Myocyte (in vitro differentiated cells): ENCODE measurements at regions not wholly inside any gene's neighbourhood (a gene's known extent, or its start where the extent isn't known, plus 50 kb on each side); places are given as distances from the start of the nearest gene placed in this dataset.
"Not testable (repeated sequence)": the region's sequence is repeated elsewhere in the genome, so short reads cannot be mapped to it uniquely, and the experiment has no call there.

Source experiments
- DNase-seq: peaks from one replicate; pipeline ENCODE4 v3.0.0-alpha.2; 2012; ENCODE audit warnings: low read depth

DNA sequence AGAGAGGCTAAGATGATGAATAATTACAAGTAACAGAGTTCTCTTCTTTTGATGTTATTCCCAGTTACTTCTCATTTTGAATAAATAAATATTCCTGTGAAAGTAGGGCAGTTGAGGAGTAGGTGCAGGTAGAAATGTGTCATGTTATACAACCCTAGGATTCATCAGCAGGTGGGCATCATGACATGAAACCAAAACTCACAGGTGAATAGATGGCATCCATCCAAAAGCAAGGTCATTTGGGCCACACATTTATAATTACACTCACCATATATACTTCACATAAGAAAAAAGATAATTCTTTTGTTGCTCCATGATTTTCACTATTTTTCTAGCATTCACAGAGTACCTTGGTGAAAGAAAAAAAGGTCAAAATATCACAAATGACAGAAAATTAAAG, 273.6 kb downstream of the ZBBX start:
- no peak for DNase-seq

DNA sequence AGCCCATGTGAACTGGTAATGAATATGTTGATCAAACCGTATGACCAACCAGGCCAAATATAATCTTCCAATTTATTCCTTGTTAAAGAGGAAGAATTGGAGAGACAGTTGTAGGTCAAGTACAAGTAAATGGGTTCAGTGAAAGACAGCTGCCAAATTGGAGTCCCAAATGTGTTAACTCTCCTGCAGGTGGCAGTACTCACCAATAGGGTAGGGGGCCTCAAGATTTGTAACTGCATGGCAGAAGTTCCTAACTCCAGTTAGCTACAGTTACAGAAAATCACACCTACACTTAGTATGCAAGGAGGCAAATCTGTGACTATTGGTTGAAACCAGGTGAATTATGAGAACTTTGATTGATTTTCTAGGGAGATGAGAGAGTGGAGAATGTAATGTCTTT, 278.0 kb downstream of the ZBBX start:
- DNase-seq = no peak

DNA sequence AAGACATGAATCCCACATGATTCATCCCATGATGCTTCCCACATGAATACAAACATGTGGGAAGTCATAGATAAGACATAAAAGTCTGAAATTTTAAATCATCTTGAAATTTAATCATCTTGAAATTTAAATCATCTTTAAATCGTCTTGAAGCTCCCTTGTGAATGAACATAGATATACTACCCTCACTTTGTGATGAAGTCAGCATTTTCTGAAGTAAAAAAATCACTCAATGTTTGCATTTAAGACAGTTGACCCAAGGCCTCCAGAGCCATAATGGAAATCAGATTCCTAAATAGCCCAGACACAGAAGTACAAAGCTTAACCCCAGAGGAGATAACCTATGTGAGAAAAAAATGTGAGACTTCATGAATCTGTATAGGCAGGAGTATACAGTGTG, 279.4 kb downstream of the ZBBX start:
- no peak for DNase-seq

DNA sequence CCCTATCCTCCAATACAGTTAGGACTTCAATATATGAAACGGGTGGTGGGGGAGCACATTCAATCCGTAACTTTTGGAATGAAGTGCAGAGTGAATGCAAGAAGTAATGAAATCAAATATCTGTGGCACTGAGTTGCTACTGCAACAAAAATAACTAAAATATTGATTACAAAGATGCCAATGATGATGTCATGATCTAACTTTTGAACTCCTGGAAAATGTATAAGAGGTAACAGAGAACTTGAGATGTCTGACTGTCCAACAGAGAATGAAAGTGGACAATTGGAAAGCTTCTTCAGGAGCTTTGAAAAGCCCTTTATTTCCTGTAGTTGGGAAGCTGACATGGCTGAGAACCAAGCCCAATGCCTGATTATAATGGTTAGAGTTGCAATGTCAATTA, 279.9 kb downstream of the ZBBX start:
- no peak for DNase-seq

DNA sequence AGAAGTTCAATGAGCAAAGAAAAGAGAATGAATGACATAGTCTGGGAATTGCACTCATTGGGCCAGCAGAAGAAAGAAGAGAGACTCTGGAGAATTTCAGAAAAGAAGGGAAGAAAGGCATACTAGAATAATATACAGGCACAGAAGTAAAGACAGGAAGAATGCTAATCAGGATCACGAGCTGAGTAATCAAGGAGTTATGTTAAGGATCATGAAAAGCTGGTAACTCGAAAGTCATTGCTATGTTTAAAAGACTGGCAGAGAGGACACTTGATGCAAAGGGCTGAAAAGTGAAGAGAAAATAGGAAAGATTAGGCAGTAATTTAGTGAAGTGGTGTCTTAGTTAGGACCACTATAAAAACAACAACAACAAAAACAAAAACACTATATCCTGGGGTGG, 284.1 kb downstream of the ZBBX start:
- no peak for DNase-seq

DNA sequence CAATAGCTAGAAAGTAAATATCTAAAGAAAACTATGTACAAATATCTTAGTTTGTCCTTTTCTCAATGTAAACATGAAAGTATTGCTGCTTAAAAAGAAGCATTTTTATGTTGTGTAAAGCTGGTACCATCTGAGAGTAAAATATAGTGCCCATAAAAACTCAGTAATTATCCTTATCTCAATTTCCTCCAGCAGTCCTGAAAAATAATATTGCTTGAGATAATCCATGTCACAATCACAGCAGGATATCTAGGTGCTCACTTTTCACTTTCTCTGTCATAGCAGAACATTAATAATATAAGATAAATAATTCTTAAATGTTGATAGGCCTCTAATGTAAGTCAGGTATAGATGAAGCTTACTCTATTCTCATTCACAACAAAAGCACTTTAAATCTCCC, 285.5 kb downstream of the ZBBX start:
- no peak for DNase-seq

DNA sequence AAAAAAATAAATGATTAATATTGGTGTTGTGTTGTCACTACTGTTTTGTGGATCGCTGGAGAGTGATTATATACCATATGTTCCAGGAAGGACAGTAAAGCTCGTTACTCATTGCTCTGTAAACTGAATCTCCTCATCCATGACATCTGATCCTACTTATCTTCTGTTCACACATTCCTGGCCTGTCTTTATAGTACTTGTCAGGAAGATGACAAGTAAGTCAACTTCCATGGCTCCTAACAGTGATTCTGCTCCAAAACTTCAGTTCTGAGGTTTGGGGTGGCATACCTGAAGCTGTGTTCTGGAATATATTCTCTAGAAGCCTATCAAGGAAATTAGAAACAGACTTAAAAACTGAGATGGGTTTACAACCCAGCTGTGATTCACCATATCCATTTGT, 288.9 kb downstream of the ZBBX start:
- DNase-seq = no peak

DNA sequence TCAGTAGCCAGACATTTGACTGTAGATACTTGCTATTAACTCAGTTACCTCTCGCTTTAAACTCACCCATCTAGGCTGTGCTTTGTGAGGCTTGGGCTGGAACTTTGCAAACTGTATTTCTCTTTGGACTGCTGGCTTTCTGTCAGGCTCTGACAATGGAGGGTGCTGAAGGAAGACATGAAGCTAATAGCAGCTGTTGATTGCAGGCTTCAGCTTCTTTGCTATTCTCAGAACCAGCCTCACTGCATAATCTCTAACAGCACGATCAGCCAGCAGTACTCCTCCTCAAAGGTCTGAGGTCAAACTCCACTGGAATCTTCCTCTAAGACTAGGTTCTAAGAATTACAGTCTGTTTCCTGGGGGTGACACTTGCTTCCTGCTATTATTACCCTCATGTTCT, 295.6 kb downstream of the ZBBX start:
- no peak for DNase-seq

DNA sequence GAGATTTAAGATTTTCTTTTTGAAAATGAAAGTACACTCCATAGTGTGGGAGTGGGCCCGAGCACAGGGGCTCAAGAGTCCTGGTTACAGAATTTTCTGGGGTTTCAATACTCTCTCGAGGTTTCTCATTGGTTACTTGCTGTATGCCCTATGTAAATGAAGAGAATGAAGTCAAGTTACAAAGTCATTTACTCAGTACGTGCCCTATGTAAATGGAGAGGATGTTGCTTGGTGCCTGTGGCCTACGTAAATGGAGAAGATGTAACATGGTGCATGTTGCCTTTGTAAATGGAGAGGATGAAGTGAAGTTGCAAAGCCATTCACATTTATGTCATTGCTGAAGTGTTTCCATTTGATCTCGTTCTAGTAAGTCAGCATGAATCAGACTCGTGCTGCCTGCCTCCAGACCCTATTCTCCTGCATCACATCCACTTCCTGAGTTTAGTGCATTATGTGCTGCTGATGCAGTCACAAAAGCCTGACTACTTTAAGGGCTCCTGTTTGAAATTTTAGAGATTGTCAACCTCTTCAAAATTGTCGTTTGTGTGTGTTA, 302.0 kb downstream of the ZBBX start:
- no peak for DNase-seq

DNA sequence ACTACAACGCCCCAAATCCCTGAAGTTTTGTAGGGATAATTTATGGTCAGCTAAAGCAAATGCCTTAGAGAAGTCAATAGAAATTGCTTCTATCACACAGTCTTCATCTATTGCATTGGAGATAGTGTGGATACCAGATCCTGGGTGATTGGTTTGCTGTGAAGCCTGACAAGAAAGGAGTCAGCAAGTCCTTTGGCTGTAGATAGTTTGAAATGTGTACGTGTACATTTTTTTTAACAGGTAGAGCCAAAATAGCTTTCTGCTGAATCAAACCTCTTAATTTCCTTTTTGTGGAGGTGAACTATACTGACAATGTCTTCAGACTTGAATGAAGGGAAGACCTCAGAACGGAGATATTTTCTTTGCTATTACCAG, 312.3 kb downstream of the ZBBX start:
- no peak for DNase-seq

DNA sequence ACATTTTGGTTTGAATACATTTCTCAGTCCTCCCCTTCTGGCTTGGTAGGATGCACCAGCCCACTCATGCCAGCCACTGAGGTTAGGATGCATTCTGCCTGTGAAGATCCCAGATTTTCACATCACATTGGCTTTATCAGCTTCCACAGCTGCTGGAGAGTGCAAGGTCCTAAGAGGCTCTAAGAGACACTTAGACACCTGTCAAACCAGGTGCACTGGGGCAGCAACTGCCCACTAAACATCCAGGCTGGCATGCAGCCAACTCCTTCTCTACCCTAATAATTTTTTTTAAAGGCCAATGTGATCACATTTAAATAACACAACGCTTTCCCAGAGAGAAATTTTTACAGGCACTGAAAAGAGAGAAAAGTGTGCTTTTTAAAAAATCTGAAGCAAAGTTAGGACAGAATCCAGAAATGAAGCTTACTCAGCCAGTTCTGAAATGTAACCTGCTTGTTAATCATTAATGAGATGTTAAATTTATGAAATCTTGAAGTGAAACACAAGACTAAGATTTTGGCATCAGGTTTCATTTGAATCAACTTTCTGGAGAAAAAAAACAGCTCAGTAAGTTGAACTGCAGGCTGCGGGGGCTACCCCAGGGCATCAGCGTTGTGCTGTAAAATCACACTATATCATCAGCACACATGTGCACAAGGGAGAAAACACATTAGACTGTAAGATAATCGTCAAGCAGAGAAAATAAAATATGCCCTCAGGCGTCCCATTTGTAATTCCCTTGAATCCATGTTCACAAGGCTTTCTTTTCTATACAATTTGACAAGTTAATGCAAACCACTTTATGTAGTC, 312.9 kb downstream of the ZBBX start:
- DNase-seq = no peak

DNA sequence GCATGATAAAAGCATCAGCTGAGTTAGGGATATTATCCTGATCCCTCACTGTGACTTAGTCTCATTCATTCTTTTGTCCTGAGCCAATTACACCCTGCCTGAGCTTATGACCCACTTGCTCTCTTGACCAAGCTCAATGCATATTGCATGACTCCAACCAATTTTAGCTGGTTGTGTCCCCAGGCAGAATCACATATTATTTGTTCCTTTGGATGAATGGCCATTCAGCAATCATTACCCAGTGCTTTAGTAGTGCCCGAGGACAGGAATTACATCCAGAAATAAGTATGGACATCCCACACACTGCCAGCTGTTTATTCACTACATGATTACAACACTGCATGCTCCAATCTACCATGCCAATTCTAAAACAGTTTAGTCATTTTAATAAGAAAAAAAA, 322.5 kb downstream of the ZBBX start:
- no peak for DNase-seq

DNA sequence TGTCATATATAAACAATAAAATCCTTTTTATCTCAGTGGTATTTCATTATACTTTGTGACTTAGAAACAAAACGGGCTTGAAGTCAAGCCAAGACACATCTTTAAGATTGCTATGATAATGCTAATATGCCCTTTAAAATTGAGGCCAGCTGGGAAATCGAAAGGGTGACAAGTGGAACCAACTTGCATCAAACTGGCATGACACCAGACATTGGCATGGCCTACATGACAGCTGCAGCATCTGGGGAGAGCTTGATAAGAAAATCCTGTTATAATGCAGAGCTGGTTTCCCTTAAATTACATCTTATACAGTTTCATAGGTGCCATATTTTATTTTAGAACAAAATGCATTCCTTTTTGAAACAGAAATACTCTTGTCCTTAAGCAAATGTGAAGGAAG, 325.2 kb downstream of the ZBBX start:
- no peak for DNase-seq

DNA sequence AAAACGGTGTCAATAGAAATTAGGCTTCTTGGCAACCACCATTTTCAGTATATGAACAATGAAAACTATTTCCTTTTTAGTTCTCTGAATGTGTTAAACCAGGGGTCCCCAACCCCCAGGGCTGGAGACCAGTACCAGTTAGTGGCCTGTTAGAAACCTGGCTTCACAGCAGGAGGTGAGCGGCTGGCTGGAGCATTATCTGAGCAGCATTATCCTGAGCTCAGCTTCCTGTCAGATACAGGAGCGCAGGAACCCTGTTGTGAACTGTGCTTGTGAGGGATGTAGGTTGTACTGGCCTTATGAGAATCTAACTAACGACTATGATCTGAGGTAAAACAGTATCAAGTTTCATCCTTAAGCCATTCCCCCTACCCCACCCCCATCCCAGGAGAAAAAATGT, 328.7 kb downstream of the ZBBX start:
- no peak for DNase-seq

DNA sequence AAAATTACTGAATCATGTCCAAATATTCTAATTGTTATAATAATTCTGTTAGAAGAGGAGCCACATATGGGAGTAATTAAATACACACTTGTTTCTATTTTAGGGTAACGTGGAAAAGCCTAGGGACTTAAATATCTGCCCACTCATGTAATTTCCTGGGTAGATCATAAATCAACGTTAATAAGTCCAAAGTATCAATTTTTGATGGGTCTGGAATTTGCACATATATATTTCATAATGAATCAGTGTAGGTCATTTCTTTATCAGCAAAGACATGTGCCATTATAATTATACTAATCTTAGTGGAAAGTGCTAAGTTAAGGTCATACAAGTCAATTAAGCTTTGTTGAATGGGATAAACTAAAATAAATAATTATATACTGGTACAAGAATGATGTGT, 346.2 kb downstream of the ZBBX start:
- no peak for DNase-seq

DNA sequence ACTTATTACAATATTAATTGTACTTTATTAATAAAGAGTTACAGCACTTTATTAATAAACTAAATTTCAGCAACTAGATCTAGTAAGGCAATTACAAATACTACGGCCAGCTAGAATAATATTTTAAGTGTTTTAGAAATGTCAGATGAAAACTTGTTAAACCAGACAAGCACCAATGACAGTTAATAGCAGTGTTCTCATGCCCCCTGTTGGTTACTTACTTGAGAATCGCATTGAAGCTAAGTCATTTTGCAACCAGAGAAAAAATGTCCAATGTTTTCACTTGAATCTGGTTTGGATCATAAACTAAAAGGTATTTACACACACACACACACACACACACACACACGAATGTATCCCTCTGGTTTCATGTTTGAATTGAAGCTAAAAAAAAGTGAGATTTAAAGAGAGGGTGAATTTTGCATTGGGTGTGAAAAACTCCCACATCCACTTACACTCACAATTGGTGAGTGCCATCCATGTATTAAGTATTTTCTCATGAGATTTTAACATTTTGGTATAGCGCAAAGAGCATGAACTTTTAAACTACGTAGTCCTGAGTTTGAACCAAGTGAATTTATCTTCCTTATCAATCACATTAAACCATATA, 347.7 kb downstream of the ZBBX start:
- peak; percentile 21 for DNase-seq

DNA sequence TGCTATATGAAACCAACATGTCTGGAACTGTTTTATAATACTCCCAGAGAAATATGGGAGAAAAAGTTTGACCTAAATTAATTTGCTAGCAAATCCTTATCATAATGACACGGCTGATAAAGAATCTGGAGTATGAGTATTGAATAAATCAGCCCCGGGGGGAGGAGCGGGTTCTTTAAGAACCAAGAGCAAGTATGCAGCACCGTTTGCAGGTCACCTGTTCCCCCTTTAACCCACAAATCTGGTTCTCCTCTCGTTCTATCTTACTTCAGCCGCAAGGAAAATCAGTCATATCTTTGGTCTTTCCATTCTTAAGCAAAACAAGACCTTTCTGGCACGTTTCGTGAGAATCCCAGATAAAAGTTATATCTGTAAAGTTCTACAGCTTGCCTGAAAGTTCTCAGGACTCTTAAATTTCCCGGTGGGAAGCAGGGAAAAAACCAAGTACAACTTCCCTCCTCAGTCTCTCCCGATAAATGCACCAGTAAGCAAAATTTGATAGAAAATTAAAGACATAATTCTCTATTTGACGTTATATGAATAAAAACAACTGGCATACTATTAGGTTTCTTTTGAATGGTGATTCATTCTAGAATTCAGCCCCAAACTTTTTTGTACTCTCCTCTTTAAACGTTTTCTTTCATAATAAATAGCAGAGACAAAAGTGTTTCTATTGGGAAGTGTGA, 348.6 kb downstream of the ZBBX start:
- no peak for DNase-seq

DNA sequence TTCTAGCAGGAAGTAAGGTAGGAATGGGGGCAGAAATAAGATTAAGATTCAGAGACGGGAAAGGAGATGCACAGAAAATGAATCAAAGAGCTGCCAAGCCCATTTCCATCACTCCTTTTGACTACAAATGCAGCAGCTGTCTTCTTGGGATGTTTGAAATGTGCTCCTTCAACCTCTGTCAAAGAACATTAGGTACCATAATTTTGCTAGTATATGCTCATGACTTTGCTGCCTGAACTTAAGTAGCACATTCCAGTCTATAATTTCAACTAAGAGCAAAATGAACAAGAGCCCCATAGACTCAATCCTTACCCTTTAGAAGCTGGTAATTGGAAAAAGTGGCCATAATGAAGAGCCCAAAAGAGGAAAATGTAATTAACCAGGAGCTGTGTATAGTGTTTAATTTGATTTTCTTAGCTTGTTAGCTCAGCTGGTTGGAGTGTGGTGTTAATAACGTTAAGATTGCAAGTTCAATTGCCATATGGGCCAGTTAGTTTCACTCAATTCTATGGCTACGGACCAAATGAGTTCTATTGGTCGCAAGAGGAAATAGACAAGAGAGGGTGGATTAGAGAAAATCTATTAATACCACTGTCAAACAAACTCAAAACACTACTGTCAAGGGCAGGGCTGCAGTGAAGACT, 349.9 kb downstream of the ZBBX start:
- DNase-seq = no peak

DNA sequence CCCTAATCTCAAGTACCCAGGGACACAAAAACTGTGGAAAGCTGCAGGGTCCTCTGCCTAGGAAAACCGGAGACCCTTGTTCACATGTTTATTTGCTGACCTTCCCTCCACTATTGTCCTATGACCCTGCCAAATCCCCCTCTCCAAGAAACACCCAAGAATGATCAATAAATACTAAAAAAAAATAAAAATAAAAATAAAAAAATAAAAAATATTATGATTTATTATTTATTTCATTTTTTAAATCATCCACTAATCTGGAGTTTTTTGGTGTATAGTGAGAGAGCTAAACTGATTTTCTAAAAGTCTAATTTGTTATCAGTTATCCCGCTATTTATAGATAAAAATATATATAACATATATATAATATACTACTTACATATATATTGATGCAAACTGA, 360.6 kb downstream of the ZBBX start:
- not testable (repeated sequence) for DNase-seq

DNA sequence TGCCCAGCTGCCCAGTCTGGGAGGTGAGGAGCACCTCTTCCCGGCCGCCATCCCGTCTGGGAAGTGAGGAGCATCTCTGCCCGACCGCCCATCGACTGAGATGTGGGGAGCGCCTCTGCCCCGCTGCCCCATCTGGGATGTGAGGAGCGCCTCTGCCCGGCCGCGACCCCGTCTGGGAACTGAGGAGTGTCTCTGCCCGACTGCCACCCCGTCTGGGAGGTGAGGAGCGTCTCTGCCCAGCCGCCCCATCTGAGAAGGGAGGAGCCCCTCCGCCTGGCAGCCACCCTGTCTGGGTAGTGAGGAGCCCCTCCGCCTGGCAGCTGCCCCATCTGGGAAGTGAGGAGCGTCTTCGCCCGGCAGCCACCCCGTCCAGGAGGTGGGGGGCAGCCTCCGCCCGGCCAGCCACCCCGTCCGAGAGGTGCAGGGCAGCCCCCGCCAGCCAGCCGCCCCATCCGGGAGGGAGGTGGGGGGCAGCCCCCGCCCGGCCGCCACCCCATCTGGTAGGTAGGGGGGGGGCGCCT, 361.4 kb downstream of the ZBBX start:
- not testable (repeated sequence) for DNase-seq

DNA sequence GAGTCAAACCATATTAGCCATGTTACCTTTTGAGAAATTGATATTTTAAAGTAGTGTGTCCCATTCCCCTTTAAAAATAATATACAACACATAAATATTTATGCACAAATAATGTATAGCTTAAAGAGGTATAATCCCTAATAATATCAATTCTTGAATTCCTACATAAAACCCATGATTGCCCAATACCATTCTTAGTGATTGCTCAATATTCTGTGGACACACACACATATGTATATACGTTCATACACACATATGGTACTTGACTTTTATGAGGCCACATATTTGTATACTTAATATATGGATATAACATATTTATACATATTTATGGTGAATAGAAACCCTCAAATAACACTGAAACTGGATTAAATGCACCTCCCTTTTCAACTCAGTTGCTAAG, 367.4 kb downstream of the ZBBX start:
- DNase-seq = no peak

DNA sequence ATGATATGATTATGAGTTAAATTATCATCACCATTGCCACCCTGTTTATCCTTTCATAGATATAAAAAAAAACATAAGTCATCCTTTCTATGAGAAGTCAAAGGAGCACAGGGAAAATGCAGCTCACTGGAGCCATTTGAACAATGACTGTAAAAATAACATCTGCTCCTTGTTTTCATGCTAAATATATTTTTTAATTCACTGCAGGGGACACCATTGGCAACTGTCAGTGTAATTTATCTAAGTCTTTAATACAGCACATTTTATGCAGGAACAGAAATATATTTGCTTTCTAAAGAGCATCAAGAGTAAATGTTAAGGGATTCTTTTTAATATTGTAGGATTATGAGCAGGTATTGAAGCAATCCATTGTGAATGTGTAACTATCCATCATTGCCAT, 371.3 kb downstream of the ZBBX start:
- DNase-seq = no peak
